Esophagus muscularis mucosa (tissue), 4 donors: ENCODE measurements at regions not wholly inside any gene's neighbourhood (a gene's known extent, or its start where the extent isn't known, plus 50 kb on each side); places are given as distances from the start of the nearest gene placed in this dataset.

Source experiments
- EP300 ChIP-seq: sonication (generic); formaldehyde crosslinking; IDR thresholded peaks from one replicate; pipeline ENCODE4 v1.6.1; 2017; ENCODE audit warnings: antibody characterized with exemption
- POLR2AphosphoS5 ChIP-seq, 2 donors: sonication (generic); formaldehyde crosslinking; IDR thresholded peaks; one replicate each; pipeline ENCODE4 v1.6.1; 2017; ENCODE audit warnings: antibody characterized with exemption in 2 of 2
- TF ChIP-seq, protein P1 (sequence below), 3 experiments: fragments of 200-600 bp in 2 of 3; fragments of 450-650 bp in 1 of 3; sonication (generic) in 2 of 3; IDR thresholded peaks; one replicate each; pipeline ENCODE4 v1.5.1; 2017 to 2019; ENCODE audit warnings: antibody characterized with exemption in 3 of 3, mild to moderate bottlenecking in 2 of 3, moderate library complexity in 1 of 3

DNA sequence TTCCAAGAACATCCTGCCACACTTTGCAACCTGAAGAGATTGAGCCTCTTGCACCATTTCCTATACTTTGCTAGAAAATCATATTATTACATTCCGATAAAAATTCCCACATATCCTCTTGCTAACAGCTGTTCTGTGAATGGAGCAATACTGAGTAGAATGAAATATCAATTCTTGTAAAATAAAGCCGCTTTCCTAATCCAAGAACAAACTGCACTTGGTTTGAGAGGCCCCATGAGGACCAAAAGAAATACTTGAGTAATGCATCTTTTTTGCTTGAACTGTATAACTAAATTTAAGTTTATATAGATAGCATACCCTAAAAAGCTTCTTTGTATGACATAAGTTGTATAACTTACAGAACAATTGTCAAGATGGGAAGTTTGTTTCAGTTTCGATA lies 632.4 kb upstream of the SLC8A1 start:
- TF ChIP-seq, protein P1, sequence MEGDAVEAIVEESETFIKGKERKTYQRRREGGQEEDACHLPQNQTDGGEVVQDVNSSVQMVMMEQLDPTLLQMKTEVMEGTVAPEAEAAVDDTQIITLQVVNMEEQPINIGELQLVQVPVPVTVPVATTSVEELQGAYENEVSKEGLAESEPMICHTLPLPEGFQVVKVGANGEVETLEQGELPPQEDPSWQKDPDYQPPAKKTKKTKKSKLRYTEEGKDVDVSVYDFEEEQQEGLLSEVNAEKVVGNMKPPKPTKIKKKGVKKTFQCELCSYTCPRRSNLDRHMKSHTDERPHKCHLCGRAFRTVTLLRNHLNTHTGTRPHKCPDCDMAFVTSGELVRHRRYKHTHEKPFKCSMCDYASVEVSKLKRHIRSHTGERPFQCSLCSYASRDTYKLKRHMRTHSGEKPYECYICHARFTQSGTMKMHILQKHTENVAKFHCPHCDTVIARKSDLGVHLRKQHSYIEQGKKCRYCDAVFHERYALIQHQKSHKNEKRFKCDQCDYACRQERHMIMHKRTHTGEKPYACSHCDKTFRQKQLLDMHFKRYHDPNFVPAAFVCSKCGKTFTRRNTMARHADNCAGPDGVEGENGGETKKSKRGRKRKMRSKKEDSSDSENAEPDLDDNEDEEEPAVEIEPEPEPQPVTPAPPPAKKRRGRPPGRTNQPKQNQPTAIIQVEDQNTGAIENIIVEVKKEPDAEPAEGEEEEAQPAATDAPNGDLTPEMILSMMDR (IDR thresholded peaks at IDR 0.05) = no peak
- TF ChIP-seq EP300 (no peak), POLR2AphosphoS5 (IDR thresholded peaks at IDR 0.05) (no peak)
